Heart left ventricle (tissue), 16 donors: ENCODE measurements at regions not wholly inside any gene's neighbourhood (a gene's known extent, or its start where the extent isn't known, plus 50 kb on each side); places are given as distances from the start of the nearest gene placed in this dataset.

ENCODE experiments used
- ATAC-seq, 4 donors: fragments of 200-7000 bp; cut with Tn5 transposase; one replicate each; pipeline ENCODE4 v1.9.1; 2020 to 2022; ENCODE audit warnings: moderate library complexity in 4 of 4, mild to moderate bottlenecking in 3 of 4, moderate number of reproducible peaks in 1 of 4
- DNase-seq, 5 donors: peaks; one replicate each; pipeline ENCODE4 v3.0.0-alpha.2; 2020
- H3K27ac ChIP-seq, 12 donors: fragments of 200-600 bp; sonication (generic) in 4 of 12; one replicate each; pipeline versions ENCODE4 v1.5.0 to v1.8.0; 2016 to 2022; ENCODE audit warnings: mild to moderate bottlenecking in 2 of 12
- H3K27me3 ChIP-seq, 9 donors: fragments of 200-600 bp; sonication (generic) in 2 of 9; one replicate each; pipeline versions ENCODE4 v1.5.1 to v1.8.0; 2016 to 2022; ENCODE audit warnings: mild to moderate bottlenecking in 3 of 9
- H3K36me3 ChIP-seq, 9 donors: fragments of 200-600 bp; sonication (generic) in 2 of 9; one replicate each; pipeline versions ENCODE4 v1.5.0 to v1.8.0; 2018 to 2022; ENCODE audit warnings: mild to moderate bottlenecking in 2 of 9
- H3K4me1 ChIP-seq, 12 donors: fragments of 200-600 bp; sonication (generic) in 4 of 12; one replicate each; pipeline versions ENCODE4 v1.5.0 to v1.8.0; 2016 to 2022; ENCODE audit warnings: mild to moderate bottlenecking in 3 of 12
- H3K4me3 ChIP-seq, 12 donors: fragments of 200-600 bp; sonication (generic) in 4 of 12; one replicate each; pipeline versions ENCODE4 v1.5.0 to v1.8.0; 2017 to 2022; ENCODE audit warnings: mild to moderate bottlenecking in 9 of 12, moderate library complexity in 4 of 12
- H3K9me3 ChIP-seq, 12 donors: fragments of 200-600 bp; sonication (generic) in 4 of 12; one replicate each; pipeline versions ENCODE4 v1.5.0 to v1.8.0; 2016 to 2022; ENCODE audit warnings: mild to moderate bottlenecking in 1 of 12
- POLR2A ChIP-seq, 2 donors: fragments of 450-650 bp; IDR thresholded peaks; one replicate each; pipeline ENCODE4 v1.6.1; 2017; ENCODE audit warnings: antibody characterized with exemption in 2 of 2, mild to moderate bottlenecking in 2 of 2, moderate library complexity in 2 of 2
- WGBS, 4 donors: extraction: QIAGEN DNeasy Blood & Tissue Kit in 2 of 4; methylation state at CpG; one replicate each; pipeline versions ENCODE4 v1.1.5 to v1.1.7; 2013 to 2018; 5-methylcytosine and 5-hydroxymethylcytosine counted together
- intact Hi-C, 10 donors: fragments of 100-400 bp; cut with DNase I; formaldehyde crosslinking; loops; one replicate each; pipeline versions ENCODE4 v1.11.1 to v1.14.2; 2022
- TF ChIP-seq, protein P1 (sequence below), 12 donors: fragments of 200-600 bp; sonication (generic) in 4 of 12; IDR thresholded peaks; one replicate each; pipeline versions ENCODE4 v1.5.0 to v1.8.0; 2018 to 2022; ENCODE audit warnings: antibody characterized with exemption in 12 of 12, mild to moderate bottlenecking in 5 of 12
- donor health status: ischemic (EF 13 %, LVEDD 7.1; RV severe dilation, severe dysfunction).
- donor health status: healthy with polysubstance abuse.
- donor health status: DM: no; HTN: yes; CAD: no.
- donor health status: DM: no; HTN: no; CAD: no.
- donor health status: ischemic (EF 25% LVEDD 6.9; RV normal size, moderate dysfunction).
- donor health status: ischemic (EF 25% LVEDD 5.7; RV mildly dilated, moderate dysfunction).
- donor health status: healthy.
- donor health status: DM: yes; HTN: yes; CAD: no.
- donor health status: ischemic (EF 35%, LVEDD 5.7; RV mildly dilated, moderate dysfunction).
- donor health status: nonischemic (EF 11% LVEDD 7.7; RV severe dilation, severe dysfunction).
- donor health status: DM: yes; HTN: yes; CAD: no.
- donor health status: PGD.
- donor health status: ischemic (EF 29% LVEDD 5.4; RV normal size, mild dysfunction).
- donor health status: nonischemic (EF 23%, LVEDD 6.1; RV moderate dilation, normal function).

DNA sequence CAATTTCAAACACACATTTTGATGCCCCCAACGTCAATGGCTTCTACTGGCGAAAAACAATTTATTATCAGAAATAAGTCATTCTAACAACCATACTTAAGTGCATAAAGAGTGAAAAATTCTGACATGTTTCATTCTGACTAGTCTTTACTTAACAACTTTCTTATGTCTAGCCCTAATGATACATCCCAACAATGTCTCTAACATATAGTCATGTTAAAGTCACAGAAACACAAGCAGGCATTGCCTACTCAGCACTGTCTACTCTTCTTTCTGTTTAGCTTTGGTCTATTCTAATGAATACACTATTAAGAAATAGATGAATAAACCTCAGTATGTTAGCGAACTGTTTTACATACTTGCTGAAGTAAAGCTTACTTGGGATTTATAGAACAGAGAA lies 105.8 kb upstream of the DUSP10 start:
- Histone ChIP-seq H3K27me3 (no peaks in the 10 kb centered on the region), H3K27ac (no peak overlapping the region), H3K36me3 (no peaks in the 10 kb centered on the region), H3K4me3 (no peak overlapping the region), H3K4me1 (no peaks in the 10 kb centered on the region), H3K9me3 (no peaks in the 10 kb centered on the region)
- TF ChIP-seq, protein P1, sequence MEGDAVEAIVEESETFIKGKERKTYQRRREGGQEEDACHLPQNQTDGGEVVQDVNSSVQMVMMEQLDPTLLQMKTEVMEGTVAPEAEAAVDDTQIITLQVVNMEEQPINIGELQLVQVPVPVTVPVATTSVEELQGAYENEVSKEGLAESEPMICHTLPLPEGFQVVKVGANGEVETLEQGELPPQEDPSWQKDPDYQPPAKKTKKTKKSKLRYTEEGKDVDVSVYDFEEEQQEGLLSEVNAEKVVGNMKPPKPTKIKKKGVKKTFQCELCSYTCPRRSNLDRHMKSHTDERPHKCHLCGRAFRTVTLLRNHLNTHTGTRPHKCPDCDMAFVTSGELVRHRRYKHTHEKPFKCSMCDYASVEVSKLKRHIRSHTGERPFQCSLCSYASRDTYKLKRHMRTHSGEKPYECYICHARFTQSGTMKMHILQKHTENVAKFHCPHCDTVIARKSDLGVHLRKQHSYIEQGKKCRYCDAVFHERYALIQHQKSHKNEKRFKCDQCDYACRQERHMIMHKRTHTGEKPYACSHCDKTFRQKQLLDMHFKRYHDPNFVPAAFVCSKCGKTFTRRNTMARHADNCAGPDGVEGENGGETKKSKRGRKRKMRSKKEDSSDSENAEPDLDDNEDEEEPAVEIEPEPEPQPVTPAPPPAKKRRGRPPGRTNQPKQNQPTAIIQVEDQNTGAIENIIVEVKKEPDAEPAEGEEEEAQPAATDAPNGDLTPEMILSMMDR (IDR thresholded peaks at IDR 0.05), result no peak
- no peak for TF ChIP-seq POLR2A (IDR thresholded peaks at IDR 0.05)
- intact Hi-C loops, result loop anchor here in 1 of 10 donors (10.0 kb wide), 1 partner anchor 103 kb away; the partner anchor contains the start of gene DUSP10
- ATAC-seq, result no peak
- WGBS, 4 donors, result 93 to 97% (median 94%) methylated on average over 3 of the region's 3 CpGs
- DNase-seq, result no peak

GRCh38 chr1:221845650-221846371 lies 103.9 kb upstream of the DUSP10 start:
- H3K4me3 ChIP-seq, result no peak overlapping the region
- no peak for TF ChIP-seq POLR2A (IDR thresholded peaks at IDR 0.05)
- TF ChIP-seq, protein P1 (IDR thresholded peaks at IDR 0.05), result no peak
- ATAC-seq (peak; percentile 60 to 91 (median 80)), DNase-seq (peak in 3 of 5 donors; percentile 30 to 70 (median 65))
- H3K27ac ChIP-seq, result peak overlapping the region in 2 of 12 donors; percentile 9 to 60
- no peaks in the 10 kb centered on the region for H3K36me3 ChIP-seq
- peaks cover 0 to 4% (median 0%) of the 10 kb centered on the region in 12 donors for H3K4me1 ChIP-seq
- intact Hi-C loops, result loop anchor here in 1 of 10 donors (10.0 kb wide), 1 partner anchor 101 kb away; the partner anchor contains the start of gene DUSP10
- WGBS, 4 donors, result 39 to 87% (median 57%) methylated on average over 9 of the region's 9 CpGs
- H3K27me3 ChIP-seq, result no peaks in the 10 kb centered on the region
- no peaks in the 10 kb centered on the region for H3K9me3 ChIP-seq

DNA sequence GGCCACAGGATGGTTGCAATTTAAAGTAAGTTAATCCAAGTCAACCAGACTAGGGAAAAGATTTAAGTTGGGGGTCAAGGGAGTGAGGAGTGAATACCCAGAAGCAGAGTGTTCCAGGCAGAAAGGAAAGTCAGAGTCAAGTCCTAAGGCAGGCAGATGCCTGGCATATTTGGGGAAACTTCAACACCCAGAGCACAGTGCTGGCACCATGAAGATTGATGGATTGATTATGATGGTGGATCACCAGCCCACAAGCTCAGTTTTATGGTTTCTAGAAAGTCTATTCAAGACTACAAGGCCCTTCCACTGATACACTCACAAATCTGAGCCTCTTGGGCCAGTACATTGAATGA lies 100.1 kb upstream of the DUSP10 start:
- H3K27me3 ChIP-seq, result no peaks in the 10 kb centered on the region
- H3K27ac ChIP-seq, result no peak overlapping the region
- H3K4me1 ChIP-seq, result peaks cover 0 to 13% (median 0%) of the 10 kb centered on the region in 12 donors
- H3K4me3 ChIP-seq, result no peak overlapping the region
- ATAC-seq (no peak), DNase-seq (no peak)
- TF ChIP-seq POLR2A (IDR thresholded peaks at IDR 0.05), result no peak
- TF ChIP-seq, protein P1 (IDR thresholded peaks at IDR 0.05), result no peak
- intact Hi-C loops, result loop anchor here in 1 of 10 donors (10.0 kb wide), 1 partner anchor 97 kb away; the partner anchor contains the start of gene DUSP10
- H3K36me3 ChIP-seq, result no peaks in the 10 kb centered on the region
- H3K9me3 ChIP-seq, result no peaks in the 10 kb centered on the region

GRCh38 chr1:221841251-221841982 lies 99.5 kb upstream of the DUSP10 start:
- TF ChIP-seq, protein P1 (IDR thresholded peaks at IDR 0.05), result no peak
- no peaks in the 10 kb centered on the region for H3K9me3 ChIP-seq
- no peaks in the 10 kb centered on the region for H3K36me3 ChIP-seq
- H3K27ac ChIP-seq, result peak overlapping the region in 3 of 12 donors; percentile 4 to 59 (median 46)
- H3K4me3 ChIP-seq, result no peak overlapping the region
- H3K27me3 ChIP-seq, result no peaks in the 10 kb centered on the region
- WGBS, 4 donors, result 53 to 64% (median 63%) methylated on average over 4 of the region's 4 CpGs
- intact Hi-C loops, result loop anchor here in 1 of 10 donors (10.0 kb wide), 1 partner anchor 97 kb away; the partner anchor contains the start of gene DUSP10
- ATAC-seq (peak in 1 of 4 donors; percentile 44), DNase-seq (no peak)
- peaks cover 0 to 13% (median 0%) of the 10 kb centered on the region in 12 donors for H3K4me1 ChIP-seq
